ENCODE measurements at regions not wholly inside any gene's neighbourhood (a gene's known extent, or its start where the extent isn't known, plus 50 kb on each side); places are given as distances from the start of the nearest gene placed in this dataset.
"Not testable (repeated sequence)": the region's sequence is repeated elsewhere in the genome, so short reads cannot be mapped to it uniquely, and the experiment has no call there.

- DNase-seq, result no peak
Observed at GRCh38 chr4:58871509-58871908, 1761.3 kb upstream of the IGFBP7 start.

DNA sequence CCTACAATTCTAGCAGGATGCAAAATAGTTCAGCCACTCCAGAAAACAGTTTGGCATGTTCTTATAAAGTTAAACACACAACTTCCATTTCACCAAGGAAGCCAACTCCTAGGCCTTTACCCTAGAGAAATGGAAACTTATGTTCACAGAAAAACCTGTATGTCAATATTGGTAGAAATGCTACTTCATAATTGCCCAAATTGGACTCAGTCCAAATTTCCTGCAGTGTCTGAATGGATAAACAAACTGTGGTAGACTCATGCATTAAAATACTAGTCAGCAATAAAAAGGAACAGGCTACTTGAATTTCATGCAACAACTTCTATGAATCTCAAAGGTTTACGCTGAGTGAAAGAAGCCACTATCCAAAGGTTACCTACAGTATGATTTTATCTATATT is 1738.8 kb upstream of the IGFBP7 start:
- DNase-seq, result no peak

GRCh38 chr4:58843455-58843854 is 1733.3 kb upstream of the IGFBP7 start:
- no peak for DNase-seq

- no peak for DNase-seq
Observed at GRCh38 chr4:58833126-58833525, 1722.9 kb upstream of the IGFBP7 start.

DNA sequence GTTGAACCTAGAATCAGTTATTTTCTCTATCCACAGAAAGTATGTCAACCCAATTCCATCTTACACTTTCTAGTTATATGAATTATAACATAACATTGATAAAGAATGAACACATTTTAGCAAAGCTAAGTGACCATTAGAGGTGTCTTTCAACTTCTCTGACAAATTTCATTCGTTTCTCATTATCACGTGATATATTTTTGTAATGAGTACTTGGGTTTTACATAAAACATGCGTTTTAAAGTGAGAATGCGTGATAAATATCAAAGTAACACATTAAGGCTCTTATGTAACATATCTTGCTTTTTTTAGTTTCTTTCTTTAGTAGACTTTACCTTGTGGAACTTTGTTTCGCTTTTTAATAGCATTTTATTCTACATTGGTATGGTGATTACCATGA is 1715.1 kb upstream of the IGFBP7 start:
- DNase-seq, result no peak

DNA sequence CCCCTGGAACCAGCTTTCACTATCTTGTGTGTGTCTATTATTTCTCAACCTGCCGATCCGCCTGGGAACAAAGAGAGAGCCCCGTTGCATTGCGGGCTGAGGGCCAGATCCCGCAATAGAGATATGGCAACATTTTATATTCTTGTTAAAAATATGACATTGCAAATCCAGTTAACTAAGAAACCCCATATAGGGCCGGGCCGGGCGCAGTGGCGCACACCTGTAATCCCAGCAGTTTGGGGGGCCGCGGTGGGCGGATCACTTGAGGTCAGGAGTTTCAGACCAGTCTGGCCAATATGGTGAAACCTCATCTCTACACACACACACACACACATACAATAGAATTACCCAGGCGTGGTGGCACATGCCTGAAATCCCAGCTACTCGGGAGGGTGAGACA is 1708.4 kb upstream of the IGFBP7 start:
- not testable (repeated sequence) for DNase-seq

GRCh38 chr4:58809948-58810347 is 1699.8 kb upstream of the IGFBP7 start:
- DNase-seq, result no peak

DNA sequence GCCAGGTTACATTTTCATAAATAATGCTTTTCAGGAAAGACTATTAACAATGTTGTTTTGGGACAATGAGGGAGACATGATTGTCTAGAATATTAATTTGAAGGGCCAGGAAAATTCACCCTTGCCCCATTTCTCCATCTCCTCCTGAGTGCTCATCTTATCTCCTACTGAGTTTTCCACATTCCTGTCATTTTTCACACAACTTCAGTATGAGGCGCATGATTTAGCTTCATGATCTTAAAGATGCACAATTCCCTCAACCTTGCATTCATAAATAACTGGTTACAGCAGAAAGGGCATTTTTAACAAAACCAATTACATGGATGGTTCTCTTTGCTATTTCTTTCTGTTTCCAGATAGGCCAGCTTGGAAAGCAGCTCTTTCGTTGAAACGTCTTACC is 1699.2 kb upstream of the IGFBP7 start:
- no peak for DNase-seq

GRCh38 chr4:58808817-58809216 is 1698.6 kb upstream of the IGFBP7 start:
- DNase-seq, result no peak

DNA sequence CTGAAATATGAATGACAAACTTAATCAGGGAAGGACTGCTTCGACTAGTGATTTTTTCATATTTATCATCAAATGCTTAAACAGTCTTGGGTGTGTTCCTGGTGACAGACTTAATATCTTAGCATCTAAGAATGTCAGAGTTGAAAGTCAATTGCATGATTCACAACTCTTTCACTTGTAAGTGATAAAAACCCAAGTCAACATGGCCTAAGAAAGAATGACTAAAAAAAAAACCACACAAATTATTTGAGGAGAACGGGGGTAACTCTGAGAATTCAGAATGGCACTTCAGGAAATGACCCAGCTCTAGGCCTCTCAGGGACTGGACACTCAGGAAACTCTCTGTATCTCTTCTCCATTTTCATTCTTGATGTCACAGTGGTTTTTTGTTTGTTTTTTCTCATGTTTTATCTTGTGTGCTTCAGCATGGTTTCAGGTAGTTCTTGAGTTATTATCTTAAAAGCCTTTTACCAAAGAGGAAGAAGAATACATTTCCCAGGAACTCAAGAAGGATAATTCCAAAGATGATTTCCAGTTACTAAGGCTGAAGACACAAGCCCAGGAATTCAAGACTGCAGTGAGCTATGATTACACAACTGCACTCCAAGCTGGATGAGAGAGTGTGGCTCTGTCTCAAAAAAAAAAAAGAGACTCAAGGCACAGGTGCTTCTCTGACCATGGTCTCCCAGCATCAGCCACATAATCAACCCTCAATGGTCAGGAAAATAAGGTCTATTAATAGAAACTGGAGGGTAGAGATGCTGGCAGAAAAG is 1697.8 kb upstream of the IGFBP7 start:
- DNase-seq, result no peak

- DNase-seq, result no peak
Observed at GRCh38 chr4:58776627-58777026, 1666.4 kb upstream of the IGFBP7 start.

DNA sequence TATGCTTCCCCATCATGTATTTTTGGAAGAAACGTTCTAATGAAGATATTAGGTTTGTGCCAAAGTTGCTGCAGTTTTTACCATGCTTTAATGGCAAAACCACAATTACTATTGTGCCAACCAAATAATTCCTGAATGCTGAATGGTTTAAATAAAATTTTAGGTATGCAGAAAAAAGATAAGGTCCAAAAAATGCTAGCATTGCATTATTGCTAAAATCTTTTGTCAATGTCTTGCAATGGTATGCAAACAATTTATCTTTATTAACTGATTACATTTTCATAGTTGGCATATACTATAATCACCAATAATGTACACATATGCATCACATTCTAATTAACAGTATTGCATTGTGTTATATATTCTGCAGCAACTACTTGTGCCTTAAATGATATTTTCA is 1657.4 kb upstream of the IGFBP7 start:
- DNase-seq, result no peak

GRCh38 chr4:58766763-58767162 is 1656.6 kb upstream of the IGFBP7 start:
- no peak for DNase-seq

DNA sequence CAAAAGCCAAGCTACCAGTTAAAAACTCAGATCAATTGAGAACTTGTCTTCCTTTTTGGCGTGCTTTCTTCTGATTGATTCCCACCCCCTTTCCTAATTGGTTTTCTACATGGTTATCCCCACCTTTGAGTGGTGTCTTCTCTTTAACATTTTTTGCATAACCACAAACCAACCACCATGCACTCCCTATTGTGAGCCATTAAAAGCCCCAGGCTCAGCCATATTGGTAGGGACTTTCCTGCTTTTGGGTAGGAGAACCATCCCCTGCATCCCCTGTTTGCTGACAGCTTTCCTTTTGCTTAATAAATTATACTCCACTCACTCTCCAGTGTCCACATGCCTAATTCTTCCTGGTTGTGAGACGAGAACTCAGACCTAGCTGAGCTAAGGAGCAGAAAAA is 1651.4 kb upstream of the IGFBP7 start:
- no peak for DNase-seq

DNA sequence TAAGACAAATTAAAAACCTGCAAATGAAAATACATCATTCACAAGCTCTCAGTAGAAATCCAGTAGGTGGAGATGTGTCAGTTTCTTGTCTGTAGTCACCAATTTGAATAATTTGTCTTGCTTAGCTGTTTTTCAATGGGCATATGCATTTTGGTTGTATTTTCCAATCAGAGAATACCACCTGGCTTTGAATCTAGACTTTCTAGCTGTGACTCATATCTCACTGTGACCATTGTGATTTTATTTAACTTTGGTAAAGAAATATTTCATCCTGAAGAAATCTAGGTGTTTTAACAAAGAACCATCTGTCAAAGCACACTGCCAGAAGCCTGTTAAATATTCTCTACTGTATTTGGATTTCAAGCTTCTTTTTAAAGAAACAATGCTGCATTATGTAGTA is 1650.6 kb upstream of the IGFBP7 start:
- DNase-seq, result no peak

DNA sequence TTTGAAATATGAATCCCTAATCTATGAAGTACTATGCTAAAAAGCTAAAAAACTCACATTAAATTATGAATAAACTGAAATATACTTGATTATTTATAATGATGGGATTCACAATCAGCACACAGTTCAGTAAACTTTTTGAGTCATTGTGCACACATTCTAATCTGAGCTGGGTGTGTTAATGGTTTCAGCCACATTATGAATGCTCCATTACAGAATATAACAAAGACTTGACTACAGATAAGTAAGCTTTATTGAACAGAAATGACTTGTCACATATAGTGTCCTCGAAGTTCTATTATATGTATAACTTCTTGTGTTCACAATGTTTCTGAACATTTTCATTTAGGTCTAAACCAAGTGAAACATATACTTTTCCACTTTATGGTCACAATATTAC is 1649.9 kb upstream of the IGFBP7 start:
- DNase-seq, result no peak

GRCh38 chr4:58749206-58749605 is 1639.0 kb upstream of the IGFBP7 start:
- DNase-seq, result no peak

GRCh38 chr4:58740897-58741296 is 1630.7 kb upstream of the IGFBP7 start:
- no peak for DNase-seq

DNA sequence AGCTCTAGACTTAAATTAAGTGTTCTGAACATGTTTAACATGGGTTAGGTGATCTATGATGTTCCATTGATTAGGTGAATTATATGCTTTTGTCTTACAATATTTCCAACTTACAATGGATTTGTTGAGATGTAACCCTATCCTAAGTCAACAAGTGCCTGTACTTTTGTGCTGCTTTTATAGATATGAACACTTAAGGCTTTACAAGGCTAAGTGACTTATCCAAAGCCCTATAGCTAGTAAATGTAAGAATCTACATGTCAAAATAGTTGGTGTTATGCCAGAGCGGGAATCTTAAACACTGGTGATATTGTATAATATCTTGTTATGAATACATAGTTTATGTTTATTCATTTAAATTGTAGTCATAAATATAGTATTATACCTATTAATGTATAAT is 1629.1 kb upstream of the IGFBP7 start:
- DNase-seq, result no peak

DNA sequence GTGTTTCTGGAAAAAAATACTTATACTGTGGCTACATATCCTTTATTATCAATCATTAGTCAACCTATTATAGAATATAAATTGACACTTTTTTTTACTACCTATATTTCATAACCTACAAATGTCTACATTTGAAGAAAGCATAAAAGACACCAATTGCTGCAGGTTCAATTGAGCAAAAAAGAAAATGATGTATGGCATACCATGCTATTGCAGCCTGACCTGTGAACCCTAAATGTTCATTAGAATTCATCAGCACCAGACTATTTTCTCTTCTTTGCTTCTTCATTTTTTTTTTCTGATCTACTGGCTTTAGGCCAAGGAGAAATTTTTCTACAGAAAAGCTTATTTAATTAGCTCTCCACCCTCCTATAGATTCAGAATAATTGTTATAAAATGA is 1628.2 kb upstream of the IGFBP7 start:
- DNase-seq, result no peak

DNA sequence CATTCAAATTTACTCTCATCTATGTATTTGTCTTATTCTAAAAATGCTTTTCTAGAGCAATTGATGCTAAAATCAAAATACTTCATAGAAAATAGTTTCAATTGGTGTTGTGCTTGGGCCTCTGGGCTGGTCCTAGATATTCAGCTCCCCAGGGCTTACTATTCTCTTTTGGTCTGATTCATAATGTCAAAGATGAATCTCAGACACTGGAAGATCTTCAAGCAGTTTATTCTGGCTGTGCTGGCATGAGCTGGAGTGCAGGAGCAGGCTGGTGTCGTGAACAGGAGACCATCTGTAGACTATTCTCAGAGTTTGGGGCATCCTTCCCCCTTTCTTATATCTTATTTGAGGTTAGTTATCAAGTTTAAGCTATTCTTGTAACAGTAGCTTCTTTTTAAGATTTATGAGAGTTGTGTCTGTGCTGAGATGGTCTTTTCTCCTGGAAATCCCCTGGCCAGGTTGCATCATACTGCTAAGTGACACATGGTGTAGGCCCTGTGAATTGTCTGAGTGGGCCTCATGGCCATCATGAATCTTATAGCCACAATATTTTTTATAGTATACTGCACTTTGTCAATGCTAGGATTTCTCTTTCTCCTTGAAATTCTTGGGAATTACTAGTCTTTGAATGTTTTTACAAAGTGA is 1624.0 kb upstream of the IGFBP7 start:
- DNase-seq, result no peak

GRCh38 chr4:58732973-58733372 is 1622.8 kb upstream of the IGFBP7 start:
- no peak for DNase-seq

- DNase-seq, result no peak
Observed at GRCh38 chr4:58723954-58724353, 1613.8 kb upstream of the IGFBP7 start.

DNA sequence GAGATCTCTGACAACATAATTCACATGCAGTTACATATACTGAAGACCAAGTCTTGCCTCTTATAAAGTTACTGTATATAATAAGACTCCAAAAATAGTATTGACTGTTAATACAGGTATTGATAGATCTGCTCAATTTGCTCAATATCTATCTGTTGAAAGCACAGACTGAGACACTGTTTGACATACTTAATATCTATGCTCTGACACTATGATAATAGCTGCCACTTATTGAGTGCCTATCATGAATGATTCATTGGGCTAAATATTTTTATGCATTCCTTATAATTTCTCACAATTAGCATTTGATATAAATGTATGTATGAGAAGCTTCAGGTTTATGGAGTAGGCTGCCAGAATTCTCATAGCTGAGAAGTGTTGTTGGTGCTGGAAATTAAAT is 1600.9 kb upstream of the IGFBP7 start:
- DNase-seq, result no peak

DNA sequence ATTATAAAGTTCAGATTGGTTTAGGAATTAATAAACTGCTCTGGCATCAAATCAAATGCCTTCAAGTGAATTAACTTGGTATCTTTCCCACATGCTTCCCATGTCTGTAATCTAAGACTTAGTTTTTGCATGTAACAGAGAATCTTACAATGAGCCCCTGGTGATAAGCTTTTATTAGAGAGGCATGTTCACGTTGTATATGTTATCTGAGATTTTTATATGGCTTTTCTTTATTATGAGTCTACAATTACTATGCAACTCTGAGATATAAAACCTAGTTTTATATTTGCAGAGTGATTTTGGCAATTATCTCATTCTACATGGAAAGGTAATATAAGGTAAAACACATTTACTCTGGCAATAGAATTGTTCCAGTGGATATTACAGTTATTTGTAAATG is 1578.4 kb upstream of the IGFBP7 start:
- DNase-seq, result no peak
